Left forelimb (tissue), 1 donor: ENCODE measurements at regions not wholly inside any gene's neighbourhood (a gene's known extent, or its start where the extent isn't known, plus 50 kb on each side); places are given as distances from the start of the nearest gene placed in this dataset.
"Not testable (repeated sequence)": the region's sequence is repeated elsewhere in the genome, so short reads cannot be mapped to it uniquely, and the experiment has no call there.

Experiments used
- DNase-seq: peaks from one replicate; pipeline ENCODE4 v3.0.0-alpha.2; 2018; ENCODE audit warnings: low spot score

- DNase-seq: no peak
Measured at GRCh38 chr1:173342736-173343135, 134.4 kb upstream of the PRDX6 start.

DNA sequence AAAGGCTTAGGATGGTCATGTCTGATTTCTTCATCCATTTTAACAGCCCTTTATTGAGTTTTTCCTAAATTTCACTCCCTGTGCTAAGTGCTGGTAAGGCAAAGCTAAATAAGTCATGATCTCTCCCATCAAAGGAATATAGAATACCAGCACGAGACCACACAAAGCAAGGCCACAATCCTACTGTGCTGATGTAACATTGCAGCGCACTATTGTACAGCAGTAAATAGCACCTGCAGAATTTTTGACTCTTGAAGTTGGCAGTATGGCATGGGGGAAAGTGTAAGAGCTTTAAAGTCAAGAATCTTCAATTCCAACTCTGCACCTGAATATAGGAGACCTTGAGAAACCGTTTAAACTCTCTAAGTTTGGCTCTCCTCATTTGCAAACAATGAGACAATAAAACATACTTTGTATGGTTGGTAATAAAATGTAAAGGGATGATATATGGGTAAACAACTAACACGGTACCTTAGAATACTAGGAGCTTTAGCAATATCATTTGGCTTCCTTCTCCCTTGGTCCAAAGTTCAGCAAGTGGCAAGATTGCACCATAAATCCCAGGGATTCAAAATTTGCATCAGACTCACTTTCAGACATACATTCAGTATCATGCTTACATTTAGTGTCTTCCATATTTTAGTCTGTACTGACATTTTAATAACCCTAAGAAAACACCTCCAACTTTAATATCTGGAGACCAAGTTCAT, 132.9 kb upstream of the PRDX6 start:
- DNase-seq: no peak

- DNase-seq: no peak
Measured at GRCh38 chr1:173347282-173347818, 129.8 kb upstream of the PRDX6 start.

DNA sequence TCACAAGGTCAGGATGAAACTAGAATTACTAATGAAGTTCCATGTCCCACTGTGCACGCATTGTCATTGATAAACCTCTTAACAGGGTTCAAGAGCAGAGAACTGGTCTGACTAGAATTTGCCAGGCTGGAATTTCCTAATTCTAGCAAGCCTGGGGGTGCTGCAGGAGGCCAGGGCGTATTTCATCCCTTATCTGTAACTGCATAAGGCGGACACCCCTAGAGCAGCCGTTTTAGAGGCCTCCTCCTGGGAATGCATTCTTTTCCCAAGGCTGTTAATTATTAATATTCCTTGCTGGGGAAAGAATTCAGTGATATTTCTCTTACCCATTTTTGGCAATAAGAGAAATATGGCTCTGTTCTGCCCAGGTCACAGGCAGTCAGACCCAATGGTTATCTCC, 124.5 kb upstream of the PRDX6 start:
- not testable (repeated sequence) for DNase-seq

DNA sequence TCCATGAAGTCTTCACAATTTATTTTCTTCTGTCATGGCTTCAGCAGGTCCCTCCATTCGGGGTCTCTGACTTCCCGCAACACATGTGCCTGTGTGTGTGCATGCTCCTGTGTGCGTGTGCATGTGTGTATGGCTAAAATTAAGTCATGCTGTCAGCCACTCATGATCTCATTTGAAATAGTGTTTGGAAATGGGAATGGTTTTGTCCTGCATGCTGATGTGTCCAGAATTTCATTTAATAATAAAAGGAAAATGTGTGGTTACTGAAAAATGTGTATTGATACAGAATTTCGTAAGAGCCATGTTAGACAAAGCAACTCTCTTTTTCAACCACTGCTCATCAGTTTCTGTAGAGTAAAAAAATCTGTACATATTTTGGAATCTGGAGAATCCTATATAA, 123.8 kb upstream of the PRDX6 start:
- DNase-seq: no peak

DNA sequence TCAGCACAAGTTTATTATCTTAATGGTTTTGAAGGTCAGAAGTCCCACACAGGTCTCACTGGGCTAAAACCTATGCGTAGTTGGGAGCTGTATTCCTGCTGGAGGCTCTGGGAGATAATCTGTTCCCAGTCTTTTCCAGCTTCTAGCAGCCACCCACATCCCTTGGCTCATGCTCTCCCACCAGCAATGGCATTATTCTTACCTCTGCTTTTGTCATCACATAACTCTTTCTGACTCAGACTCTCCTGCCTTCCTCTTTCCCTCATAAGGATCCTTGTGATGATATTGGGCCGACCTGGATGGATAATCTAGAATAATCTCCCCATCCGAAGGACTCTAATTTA, 122.2 kb upstream of the PRDX6 start:
- no peak for DNase-seq

DNA sequence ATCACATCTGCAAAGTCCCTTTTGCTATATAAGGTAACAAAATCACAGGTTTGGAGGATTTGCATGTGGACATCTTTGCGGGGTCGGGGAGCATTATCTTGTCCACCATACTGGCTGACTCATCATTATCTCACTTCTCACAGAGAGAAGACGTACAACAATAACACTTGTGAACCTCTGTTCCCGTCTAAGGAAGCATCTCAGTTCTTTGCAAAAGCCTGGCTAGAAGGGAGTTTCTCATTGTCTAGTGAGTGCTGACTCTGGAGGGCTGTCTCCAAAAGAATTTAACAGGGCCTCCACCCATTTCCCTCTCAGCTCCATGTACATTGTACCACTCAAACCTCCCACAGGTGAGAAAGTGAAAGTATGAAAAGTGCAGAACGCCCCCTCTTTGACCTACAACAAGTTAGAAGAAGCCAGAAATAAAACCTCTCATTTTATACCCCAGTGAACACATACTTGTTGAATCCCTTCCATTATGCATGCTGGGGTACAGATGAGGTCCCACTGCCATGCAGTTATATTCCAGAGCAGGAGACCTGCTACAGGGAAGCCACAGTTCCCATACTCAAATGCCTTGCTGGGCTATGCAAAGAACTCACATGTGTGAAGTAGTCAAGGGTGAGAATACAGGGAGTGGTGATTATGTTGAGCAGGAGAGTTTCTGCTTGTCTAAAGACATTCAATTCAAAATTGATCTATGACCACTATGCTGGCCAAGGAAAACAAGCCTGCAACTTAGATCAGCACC, 121.7 kb upstream of the PRDX6 start:
- no peak for DNase-seq

GRCh38 chr1:173356191-173356762, 120.9 kb upstream of the PRDX6 start:
- DNase-seq: no peak

DNA sequence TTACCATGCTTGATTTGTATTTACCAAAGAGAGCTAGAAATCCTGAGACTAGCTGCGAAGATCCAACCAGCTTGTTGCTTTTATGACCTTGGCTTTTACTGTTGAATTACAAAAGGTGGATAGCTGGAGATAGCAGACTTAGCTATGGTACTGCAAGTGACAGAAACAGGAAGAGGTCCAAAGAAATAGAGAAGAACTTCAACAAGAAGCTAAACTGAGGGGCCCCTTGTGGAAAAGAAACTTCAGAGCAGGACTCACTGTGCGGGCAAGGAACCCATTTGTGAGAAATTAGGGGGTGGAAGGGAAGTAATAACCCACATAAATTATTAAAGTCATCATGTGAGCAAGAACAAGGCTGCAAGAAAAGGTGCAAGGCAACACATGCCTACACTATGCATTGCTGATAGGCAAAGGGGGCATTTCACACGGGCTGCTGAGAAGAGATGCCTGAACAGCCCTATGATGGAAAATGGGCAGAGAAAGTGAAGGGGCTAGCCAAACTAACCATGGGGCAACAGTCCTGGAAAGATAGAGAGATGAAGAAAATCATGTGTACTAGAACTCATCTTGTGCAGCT, 116.6 kb upstream of the PRDX6 start:
- no peak for DNase-seq

DNA sequence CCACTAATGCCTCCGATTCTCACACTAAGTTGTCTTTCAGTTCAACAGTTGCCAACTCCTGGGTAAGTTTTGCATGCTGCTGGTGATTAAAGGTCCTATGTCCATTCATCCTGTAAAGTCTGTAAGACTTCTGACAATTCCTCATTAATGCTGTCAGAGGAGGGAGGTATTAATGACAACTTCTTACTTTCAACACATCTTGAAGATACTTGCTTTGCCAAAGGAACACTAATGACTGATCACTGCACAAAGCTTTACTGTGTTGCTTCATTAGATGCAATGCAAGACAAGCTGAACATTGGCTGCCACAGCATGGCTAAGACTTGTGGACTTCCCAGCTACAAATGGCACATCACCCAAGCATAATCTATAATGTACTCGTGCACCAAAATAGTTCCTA, 114.6 kb upstream of the PRDX6 start:
- no peak for DNase-seq

DNA sequence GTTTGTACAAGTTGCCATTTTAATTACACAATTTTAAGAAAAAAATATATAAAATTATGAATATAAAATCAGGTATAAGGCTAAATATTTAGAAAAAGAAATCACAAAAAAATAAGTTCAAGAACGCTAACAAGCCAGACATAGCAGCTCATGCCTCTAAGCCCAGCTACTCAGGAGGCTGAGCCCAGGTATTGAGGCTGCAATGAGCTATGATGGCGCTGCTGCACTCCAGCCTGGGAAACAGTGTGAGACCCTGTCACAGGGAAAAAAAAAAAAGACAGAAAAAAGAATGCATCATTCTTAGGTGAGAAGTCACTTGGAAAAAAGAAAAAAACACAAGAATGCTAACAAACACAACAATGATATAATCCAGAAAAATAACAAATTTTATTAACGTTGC, 112.3 kb upstream of the PRDX6 start:
- DNase-seq: no peak

DNA sequence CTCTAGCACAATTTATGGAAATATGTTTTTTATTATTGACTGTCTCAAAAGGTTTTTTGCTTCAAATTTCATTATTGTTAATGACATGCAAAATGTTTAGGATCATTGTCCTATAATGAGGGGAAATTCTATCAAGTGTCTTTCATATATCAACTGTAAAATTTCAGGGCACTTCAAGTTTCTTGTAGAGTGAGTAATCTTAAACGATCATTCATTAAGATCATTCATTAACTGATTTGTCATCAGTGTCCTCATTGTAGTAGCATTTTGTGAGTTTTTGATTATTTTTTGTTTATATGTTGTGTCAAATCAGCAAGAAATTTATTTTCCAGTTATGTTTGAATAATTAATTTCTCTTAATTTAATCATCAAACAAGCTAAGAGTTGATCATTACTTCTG, 111.8 kb upstream of the PRDX6 start:
- no peak for DNase-seq

DNA sequence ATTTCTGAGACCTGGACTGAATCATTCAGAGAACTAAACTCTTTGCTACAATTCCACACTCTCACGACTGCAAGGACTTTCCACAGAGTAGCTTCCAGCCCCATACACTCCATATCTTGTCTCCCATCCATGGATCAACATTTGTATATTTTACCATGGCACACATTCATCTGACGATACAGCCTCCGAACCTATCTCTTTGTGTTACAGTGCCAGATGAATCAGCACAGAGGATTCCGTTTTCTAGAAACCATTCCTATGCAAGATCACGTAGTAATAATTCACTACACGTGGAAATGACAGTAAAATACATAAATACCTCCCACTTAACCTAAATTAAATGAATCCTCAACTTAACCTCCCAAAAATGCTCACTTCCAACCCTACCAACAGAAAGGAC, 110.0 kb upstream of the PRDX6 start:
- no peak for DNase-seq

DNA sequence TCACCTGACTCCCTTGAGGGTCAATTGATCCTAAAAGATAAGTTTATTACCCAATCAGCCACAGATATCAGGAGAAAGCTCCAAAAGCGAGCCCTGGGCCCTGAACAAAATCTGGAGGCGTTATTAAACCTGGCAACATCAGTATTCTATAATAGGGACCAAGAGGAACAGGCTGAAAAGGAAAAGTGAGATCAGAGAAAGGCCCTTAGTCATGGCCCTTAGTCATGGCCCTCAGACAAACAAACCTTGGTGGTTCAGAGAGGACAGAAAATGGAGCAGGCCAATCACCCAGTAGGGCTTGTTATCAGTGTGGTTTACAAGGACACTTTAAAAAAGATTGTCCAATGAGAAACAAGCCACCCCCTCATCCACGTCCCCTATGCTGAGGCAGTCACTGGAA, 106.5 kb upstream of the PRDX6 start:
- DNase-seq: not testable (repeated sequence)

GRCh38 chr1:173376065-173376464, 101.1 kb upstream of the PRDX6 start:
- not testable (repeated sequence) for DNase-seq

DNA sequence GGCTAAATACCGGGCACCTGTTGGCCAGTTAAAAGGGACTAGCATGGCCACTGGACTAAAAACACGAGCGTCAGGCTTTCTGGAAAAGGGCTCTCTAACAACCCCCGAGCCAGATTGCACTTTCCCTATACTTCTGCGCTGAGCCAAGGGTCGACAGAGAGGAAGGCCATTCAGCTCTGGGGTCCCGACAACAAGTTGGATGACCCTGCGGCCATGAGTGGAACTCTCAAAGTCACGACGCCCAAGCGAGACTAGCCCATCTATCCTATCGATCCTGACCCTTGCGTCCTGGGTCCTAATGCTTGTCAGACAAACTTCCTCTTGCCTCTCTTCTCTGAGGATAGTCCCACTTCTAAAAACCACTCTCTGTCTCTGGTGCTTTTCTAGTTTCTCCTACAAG, 99.9 kb upstream of the PRDX6 start:
- no peak for DNase-seq

GRCh38 chr1:173383351-173383750, 93.8 kb upstream of the PRDX6 start:
- no peak for DNase-seq

GRCh38 chr1:173388352-173388751, 88.8 kb upstream of the PRDX6 start:
- DNase-seq: no peak

DNA sequence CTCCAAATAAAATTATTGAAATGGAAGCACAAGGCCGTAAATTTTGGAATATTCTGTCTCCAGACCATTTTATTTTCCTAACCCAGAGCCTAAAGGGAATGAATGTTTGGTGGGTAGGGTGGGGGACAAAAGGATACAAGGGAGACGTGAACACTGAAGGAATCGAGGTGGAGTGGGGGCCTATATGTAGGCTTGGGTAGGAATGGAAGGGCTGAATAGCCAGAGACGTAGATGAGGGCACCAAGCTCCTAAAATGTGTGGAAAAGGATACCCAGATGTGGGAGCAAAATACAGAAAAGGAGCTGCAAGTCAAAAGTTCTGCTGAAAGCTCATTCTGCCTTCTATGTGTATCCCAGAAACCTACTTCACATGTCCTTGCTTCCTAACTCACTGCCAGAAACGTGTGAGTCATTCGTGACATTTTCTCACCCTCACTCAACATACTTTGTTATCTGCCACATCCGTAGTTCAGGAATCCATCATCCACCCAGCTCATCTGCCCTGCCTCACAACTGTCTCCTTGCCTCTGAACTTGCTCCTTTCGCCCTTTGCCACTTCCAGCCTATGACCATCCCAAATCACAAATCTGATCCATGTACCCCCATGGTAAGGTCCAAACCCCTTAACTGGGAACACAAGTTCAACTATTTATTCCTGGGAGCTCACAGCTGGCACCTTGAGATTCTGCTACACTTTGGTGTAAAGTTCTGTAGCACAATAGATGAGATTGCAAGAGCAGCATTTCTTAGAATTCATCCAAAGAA, 84.1 kb upstream of the PRDX6 start:
- DNase-seq: no peak

GRCh38 chr1:173393659-173394000, 83.5 kb upstream of the PRDX6 start:
- no peak for DNase-seq

DNA sequence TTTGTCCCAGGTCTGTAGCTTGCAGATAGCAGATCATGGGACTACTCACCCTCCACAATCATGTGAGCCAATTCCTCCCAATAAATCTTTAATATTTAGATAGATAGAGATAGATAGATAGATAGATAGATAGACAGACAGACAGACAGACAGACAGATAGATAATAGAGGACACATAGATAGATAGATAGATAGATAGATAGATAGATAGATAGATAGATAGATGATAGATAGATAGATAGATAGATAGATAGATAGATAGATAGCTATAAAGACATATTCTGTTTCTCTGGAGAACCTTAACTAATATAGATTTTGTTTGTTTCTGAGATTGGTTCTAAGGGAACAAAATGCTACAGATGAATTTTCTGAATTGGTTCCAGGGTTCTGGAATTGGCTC, 82.3 kb upstream of the PRDX6 start:
- DNase-seq: not testable (repeated sequence)

DNA sequence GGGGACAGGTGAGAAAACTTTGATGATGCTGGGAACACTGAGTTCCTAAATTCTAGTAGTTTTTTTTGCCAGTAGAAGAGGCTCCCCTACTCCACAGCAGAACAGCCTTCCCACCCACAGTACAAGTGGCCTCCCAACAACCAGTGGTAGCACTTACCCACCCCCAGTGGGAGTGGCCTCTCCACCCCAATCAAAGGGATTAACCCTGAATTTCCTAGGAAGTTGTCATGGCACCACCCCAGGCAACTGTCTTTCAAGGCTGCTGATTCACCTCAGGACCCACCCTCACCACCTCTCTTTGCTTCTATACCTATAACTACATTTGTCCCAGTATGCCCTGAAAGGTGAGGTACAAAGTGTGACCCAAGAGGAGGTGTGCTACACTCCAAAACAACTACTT, 81.4 kb upstream of the PRDX6 start:
- DNase-seq: no peak
